SU-DHL-6 (cell line): ENCODE measurements at regions not wholly inside any gene's neighbourhood (a gene's known extent, or its start where the extent isn't known, plus 50 kb on each side); places are given as distances from the start of the nearest gene placed in this dataset.
"Not testable (repeated sequence)": the region's sequence is repeated elsewhere in the genome, so short reads cannot be mapped to it uniquely, and the experiment has no call there.

Experiments used
- EZH2phosphoT487 ChIP-seq: fragments of 200-600 bp; sonication (generic), shearing (Covaris generic); conservative IDR thresholded peaks from 2 replicates; pipeline ENCODE4 v1.6.1; 2018; ENCODE audit warnings: mild to moderate bottlenecking, antibody characterized with exemption, low read length, moderate library complexity, mixed read lengths
- TF ChIP-seq, protein P1 (sequence below): fragments of 200-600 bp; sonication (generic); IDR thresholded peaks from one replicate; pipeline ENCODE4 v1.5.1; 2017; ENCODE audit warnings: antibody characterized with exemption, mild to moderate bottlenecking, low read length, moderate library complexity; ENCODE audit not compliant: insufficient read depth, poor library complexity, severe bottlenecking

- TF ChIP-seq EZH2phosphoT487: not testable (repeated sequence)
- TF ChIP-seq, protein P1, sequence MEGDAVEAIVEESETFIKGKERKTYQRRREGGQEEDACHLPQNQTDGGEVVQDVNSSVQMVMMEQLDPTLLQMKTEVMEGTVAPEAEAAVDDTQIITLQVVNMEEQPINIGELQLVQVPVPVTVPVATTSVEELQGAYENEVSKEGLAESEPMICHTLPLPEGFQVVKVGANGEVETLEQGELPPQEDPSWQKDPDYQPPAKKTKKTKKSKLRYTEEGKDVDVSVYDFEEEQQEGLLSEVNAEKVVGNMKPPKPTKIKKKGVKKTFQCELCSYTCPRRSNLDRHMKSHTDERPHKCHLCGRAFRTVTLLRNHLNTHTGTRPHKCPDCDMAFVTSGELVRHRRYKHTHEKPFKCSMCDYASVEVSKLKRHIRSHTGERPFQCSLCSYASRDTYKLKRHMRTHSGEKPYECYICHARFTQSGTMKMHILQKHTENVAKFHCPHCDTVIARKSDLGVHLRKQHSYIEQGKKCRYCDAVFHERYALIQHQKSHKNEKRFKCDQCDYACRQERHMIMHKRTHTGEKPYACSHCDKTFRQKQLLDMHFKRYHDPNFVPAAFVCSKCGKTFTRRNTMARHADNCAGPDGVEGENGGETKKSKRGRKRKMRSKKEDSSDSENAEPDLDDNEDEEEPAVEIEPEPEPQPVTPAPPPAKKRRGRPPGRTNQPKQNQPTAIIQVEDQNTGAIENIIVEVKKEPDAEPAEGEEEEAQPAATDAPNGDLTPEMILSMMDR: not testable (repeated sequence)
Observed at GRCh38 chr12:124089181-124089914, 116.3 kb downstream of the ZNF664 start.
